ENCODE measurements at regions not wholly inside any gene's neighbourhood (a gene's known extent, or its start where the extent isn't known, plus 50 kb on each side); places are given as distances from the start of the nearest gene placed in this dataset.

DNA sequence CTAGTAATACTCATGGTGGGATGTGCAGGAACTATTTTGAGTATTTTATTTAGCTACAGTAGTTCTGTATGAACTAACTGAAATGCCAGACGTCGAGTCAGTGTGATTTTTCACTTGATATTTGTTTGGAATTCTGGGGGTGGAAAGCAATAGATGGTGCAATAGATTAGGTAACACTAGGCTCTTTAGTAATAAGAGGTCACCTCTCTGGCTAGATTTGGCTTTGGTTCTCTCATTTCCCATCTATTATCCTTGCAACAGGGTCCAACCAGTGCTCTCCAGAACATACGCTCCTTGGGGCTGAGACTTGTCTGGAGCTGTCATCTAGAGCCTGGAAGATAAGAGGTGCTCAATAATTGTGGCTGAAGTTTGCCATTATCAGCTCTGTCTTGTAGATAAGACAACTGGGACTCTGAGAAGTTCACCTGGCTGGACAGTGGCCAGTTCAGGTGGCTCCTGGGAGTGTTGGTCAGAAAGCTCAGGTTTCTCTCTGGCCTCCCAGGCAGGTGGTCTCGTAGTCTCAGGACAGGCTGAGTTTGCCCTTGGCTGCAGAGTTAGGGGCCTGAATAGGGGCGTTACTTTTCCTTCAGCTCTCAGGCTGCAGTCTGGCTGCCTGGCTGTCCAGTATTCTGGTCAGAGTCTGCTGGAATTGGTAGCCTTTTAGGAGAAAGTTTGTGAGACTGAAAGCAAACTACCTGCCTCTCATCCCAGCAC lies 277.5 kb upstream of the RGMA start:
- Histone ChIP-seq H3K4me1 (ENCODE audit: insufficient read depth) (no peaks in the 10 kb centered on the region), H3K4me2 (ENCODE audit: unreplicated experiment) (no peak overlapping the region), H3K27ac (no peak overlapping the region), H4K20me1 (ENCODE audit: insufficient read depth) (no peaks in the 10 kb centered on the region), H3K9me2 (ENCODE audit: insufficient read depth) (no peaks in the 10 kb centered on the region), H3K9me3 (ENCODE audit: low read depth) (no peaks in the 10 kb centered on the region), H3K4me3 (no peak overlapping the region), H3F3A (ENCODE audit: insufficient read depth) (no peaks in the 10 kb centered on the region), H3K79me2 (ENCODE audit: insufficient read depth) (no peaks in the 10 kb centered on the region), H3K36me3 (ENCODE audit: low read depth) (no peaks in the 10 kb centered on the region), H2AFZ (no peak overlapping the region), H3K9ac (no peak overlapping the region), H3K27me3 (replicated peaks; ENCODE audit: insufficient read depth) (no peaks in the 10 kb centered on the region)
- 23 to 30% methylated on average over 5 of the region's 5 CpGs for WGBS, 2 experiments (ENCODE audit: low coverage in 1 of 2, low lambda C conversion rate in 2 of 2, missing lambda C conversion rate in 2 of 2)
- DNase-seq: no peak
- in situ Hi-C loops (cut with MboI): no loop called here
- no peak for TF ChIP-seq EZH2 (IDR thresholded peaks at IDR 0.05; ENCODE audit: insufficient read depth, poor library complexity, severe bottlenecking)
- TF ChIP-seq EZH2phosphoT487 (IDR thresholded peaks at IDR 0.05; ENCODE audit: insufficient read depth, low read depth): no peak

DNA sequence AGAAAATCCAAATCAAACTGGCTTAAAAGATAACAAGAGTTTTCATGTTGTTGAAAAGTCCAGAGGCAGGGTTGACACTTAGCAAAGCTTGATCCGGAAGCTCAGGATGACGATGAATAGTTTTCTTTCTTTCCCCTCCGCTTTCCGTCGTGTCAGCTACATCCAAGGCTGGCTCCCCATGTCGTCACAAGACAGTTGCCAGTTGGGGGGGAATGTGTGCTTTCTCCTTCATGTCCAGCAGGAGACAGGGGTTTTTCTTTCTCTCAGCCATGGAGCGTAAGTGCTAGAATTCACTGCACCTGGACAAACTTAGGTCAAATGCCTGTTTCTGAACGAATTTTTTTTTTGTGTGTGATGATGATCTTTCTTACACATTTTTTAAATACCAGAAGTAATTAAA lies 273.8 kb upstream of the RGMA start:
- WGBS, 2 experiments (ENCODE audit: low coverage in 1 of 2, low lambda C conversion rate in 2 of 2, missing lambda C conversion rate in 2 of 2): 49 to 52% methylated on average over 8 of the region's 8 CpGs
- Histone ChIP-seq H3K36me3 (ENCODE audit: low read depth) (no peaks in the 10 kb centered on the region), H3K9me2 (ENCODE audit: insufficient read depth) (no peaks in the 10 kb centered on the region), H3K27me3 (replicated peaks; ENCODE audit: insufficient read depth) (no peaks in the 10 kb centered on the region), H4K20me1 (ENCODE audit: insufficient read depth) (no peaks in the 10 kb centered on the region), H3K4me3 (no peak overlapping the region), H3K27ac (no peak overlapping the region), H2AFZ (no peak overlapping the region), H3F3A (ENCODE audit: insufficient read depth) (no peaks in the 10 kb centered on the region), H3K4me1 (ENCODE audit: insufficient read depth) (no peaks in the 10 kb centered on the region), H3K4me2 (ENCODE audit: unreplicated experiment) (no peak overlapping the region), H3K9ac (no peak overlapping the region), H3K9me3 (ENCODE audit: low read depth) (no peaks in the 10 kb centered on the region), H3K79me2 (ENCODE audit: insufficient read depth) (no peaks in the 10 kb centered on the region)
- no peak for DNase-seq
- TF ChIP-seq EZH2 (IDR thresholded peaks at IDR 0.05; ENCODE audit: insufficient read depth, poor library complexity, severe bottlenecking) (no peak), EZH2phosphoT487 (IDR thresholded peaks at IDR 0.05; ENCODE audit: insufficient read depth, low read depth) (no peak)
- in situ Hi-C loops (cut with MboI): no loop called here

DNA sequence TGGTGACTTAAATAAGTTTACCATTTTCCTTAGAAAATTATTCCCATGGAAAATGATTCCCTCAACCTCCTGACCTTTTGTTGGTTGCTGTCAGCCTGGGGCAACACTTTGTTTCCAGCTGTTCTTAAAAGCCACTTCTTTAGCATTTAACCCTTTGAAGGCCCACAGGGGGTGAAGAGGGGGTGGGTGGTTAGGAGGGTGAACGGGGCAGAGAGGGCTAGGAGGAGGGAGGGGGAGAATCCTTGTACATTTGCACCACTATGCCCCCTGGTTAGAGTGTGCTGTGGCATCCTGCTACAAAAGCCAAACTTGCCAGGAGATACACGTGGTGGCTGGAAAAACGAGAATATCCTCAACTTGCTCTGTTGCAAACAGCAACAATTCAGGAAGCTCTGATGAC lies 273.2 kb upstream of the RGMA start:
- no peaks in the 10 kb centered on the region for H3K79me2 ChIP-seq (ENCODE audit: insufficient read depth)
- H2AFZ ChIP-seq: no peak overlapping the region
- no peak overlapping the region for H3K4me2 ChIP-seq (ENCODE audit: unreplicated experiment)
- H3K4me1 ChIP-seq (ENCODE audit: insufficient read depth): no peaks in the 10 kb centered on the region
- no peaks in the 10 kb centered on the region for H3K27me3 ChIP-seq (replicated peaks; ENCODE audit: insufficient read depth)
- no peak overlapping the region for H3K4me3 ChIP-seq
- H3K36me3 ChIP-seq (ENCODE audit: low read depth): no peaks in the 10 kb centered on the region
- no peaks in the 10 kb centered on the region for H3F3A ChIP-seq (ENCODE audit: insufficient read depth)
- 13 to 15% methylated on average over 3 of the region's 3 CpGs for WGBS, 2 experiments (ENCODE audit: low coverage in 1 of 2, low lambda C conversion rate in 2 of 2, missing lambda C conversion rate in 2 of 2)
- H3K9me3 ChIP-seq (ENCODE audit: low read depth): no peaks in the 10 kb centered on the region
- no peak for DNase-seq
- H4K20me1 ChIP-seq (ENCODE audit: insufficient read depth): no peaks in the 10 kb centered on the region
- in situ Hi-C loops (cut with MboI): no loop called here
- no peak overlapping the region for H3K9ac ChIP-seq
- H3K9me2 ChIP-seq (ENCODE audit: insufficient read depth): no peaks in the 10 kb centered on the region
- TF ChIP-seq EZH2 (IDR thresholded peaks at IDR 0.05; ENCODE audit: insufficient read depth, poor library complexity, severe bottlenecking) (no peak), EZH2phosphoT487 (IDR thresholded peaks at IDR 0.05; ENCODE audit: insufficient read depth, low read depth) (no peak)
- no peak overlapping the region for H3K27ac ChIP-seq

DNA sequence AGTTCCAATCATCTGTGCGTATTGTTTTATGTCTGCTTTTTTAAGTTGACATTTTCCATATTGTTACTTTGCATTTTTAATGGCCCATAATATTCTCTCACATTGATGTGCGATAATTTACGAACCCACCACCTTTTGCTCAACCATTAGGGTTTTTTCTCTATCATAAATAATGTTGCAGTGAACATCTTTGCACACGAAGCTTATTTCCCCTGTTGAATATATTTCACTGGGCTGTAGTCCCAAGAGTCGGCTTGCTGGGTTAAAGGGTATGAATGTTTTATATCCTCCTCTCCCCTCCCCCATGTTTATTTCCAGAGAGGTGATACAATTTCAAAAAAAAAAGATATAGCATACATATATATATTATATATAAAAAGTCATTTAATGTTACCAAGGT lies 272.7 kb upstream of the RGMA start:
- TF ChIP-seq EZH2phosphoT487 (IDR thresholded peaks at IDR 0.05; ENCODE audit: insufficient read depth, low read depth) (no peak), EZH2 (IDR thresholded peaks at IDR 0.05; ENCODE audit: insufficient read depth, poor library complexity, severe bottlenecking) (no peak)
- Histone ChIP-seq H3K9me2 (ENCODE audit: insufficient read depth) (no peaks in the 10 kb centered on the region), H3F3A (ENCODE audit: insufficient read depth) (no peaks in the 10 kb centered on the region), H3K27ac (no peak overlapping the region), H3K27me3 (replicated peaks; ENCODE audit: insufficient read depth) (no peaks in the 10 kb centered on the region), H4K20me1 (ENCODE audit: insufficient read depth) (no peaks in the 10 kb centered on the region), H2AFZ (no peak overlapping the region), H3K9me3 (ENCODE audit: low read depth) (no peaks in the 10 kb centered on the region), H3K79me2 (ENCODE audit: insufficient read depth) (no peaks in the 10 kb centered on the region), H3K4me3 (no peak overlapping the region), H3K9ac (no peak overlapping the region), H3K36me3 (ENCODE audit: low read depth) (no peaks in the 10 kb centered on the region), H3K4me1 (ENCODE audit: insufficient read depth) (no peaks in the 10 kb centered on the region), H3K4me2 (ENCODE audit: unreplicated experiment) (no peak overlapping the region)
- DNase-seq: no peak
- WGBS, 2 experiments (ENCODE audit: low coverage in 1 of 2, low lambda C conversion rate in 2 of 2, missing lambda C conversion rate in 2 of 2): 36% methylated on average over 5 of the region's 5 CpGs
- in situ Hi-C loops (cut with MboI): no loop called here
